GM21529 (cell line): ENCODE measurements at regions not wholly inside any gene's neighbourhood (a gene's known extent, or its start where the extent isn't known, plus 50 kb on each side); places are given as distances from the start of the nearest gene placed in this dataset.
"Not testable (repeated sequence)": the region's sequence is repeated elsewhere in the genome, so short reads cannot be mapped to it uniquely, and the experiment has no call there.

Experiments used
- ATAC-seq: cut with Tn5 transposase; IDR thresholded peaks from one replicate; pipeline ENCODE4 v1.9.1; 2021; ENCODE audit not compliant: unreplicated experiment

DNA sequence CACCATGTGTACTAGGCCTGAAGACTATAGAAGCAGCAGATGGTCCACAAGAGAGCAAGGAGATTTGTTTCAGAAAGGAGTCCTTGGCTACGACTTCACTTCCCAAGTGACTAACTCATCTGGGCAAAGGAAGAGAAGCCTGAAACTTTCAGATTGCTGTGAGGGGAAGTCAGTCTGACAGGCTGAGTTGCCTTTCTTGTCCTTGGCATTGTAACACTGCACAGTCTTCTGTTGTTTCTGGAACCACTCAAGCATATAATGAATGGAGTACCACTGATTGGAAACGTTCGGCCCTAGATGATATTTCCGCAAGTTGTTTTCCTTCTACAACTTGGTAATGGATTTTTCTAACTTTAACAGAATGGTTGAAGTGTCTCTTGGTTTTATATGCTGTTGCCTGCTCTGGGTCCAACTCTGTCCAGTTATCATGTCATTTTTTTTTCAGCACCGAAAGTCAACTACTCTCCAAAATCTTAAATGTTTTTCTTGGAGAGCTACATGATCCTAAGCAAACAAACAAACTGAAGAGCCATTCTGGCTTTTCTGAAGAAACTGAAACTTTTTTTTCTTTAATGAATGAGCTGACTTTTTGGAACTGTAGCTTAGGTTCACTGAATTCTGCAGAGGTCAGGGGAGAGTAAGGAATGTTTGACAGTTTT lies 685.7 kb downstream of the MECOM start:
- no peak for ATAC-seq

DNA sequence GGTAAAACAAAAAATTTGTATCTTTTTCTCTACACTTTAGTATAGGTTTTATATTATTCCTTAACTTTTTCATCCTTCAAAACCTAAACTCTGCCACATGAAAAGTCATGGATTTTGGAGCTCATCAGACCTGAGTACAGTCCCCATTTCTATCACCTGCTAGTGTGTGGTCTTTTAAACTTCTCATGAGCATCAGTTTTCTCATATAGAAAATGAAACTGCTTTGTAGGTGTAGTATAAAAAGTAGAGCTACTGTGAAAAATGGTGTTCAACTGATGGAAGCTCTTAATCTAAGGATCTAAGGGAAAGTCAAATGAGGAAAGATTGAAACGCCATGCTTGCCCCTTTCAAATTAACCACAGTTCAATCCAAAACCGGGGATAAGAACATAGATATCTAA lies 686.5 kb downstream of the MECOM start:
- no peak for ATAC-seq

DNA sequence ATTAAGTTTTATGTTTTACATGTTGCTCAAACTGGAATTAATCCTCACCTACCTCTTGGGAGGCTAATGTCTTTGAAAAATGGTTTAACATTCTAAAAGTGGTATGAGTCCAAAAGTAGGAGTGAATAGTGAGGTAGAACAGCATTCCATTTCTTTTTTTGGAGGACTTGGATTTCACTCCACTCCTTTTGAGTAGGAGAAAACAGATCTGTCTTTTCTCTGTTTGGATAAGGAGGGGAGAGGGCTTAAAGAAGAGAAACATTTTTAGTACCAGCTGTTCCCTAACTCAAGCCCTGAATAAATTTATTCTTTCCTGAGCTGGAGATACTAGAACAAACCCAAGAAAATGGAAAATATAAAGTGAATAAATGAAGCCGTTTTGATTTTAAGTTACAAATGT lies 687.9 kb downstream of the MECOM start:
- no peak for ATAC-seq

DNA sequence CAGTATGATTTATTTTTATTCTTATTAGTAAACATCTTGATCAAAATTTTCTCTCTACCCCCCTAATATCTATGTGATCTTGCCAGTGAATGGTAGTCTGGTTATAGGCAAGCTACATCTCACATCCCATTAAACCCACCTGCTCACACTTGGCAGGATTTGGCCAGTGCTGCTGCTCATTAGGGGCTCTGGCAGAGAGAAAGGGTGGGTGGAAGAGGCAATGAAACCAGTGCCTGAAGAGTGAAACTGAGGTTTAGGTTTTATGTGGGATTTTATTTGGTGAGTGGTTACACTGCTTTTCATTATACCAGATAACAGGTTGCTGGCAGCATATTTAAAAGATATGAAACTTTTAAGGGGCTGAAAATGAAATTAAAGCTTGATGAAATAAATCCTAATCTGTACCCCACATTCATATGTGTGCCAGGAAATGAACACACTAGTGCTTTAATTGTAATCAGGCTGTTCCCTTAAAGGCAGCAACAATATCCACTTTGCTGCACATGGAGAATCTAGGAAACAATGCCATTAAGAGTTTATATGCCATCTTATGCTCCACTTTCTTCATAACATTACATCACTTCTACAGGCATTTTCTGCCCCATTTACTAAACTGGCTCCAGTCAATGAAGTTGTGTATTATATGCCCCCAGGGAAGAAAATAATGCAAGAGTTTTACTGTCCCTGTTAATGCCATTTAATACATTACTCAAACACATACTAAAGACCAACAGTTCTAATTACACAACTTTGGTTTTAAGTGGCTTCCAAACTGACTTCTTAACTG lies 688.7 kb downstream of the MECOM start:
- ATAC-seq = no peak

DNA sequence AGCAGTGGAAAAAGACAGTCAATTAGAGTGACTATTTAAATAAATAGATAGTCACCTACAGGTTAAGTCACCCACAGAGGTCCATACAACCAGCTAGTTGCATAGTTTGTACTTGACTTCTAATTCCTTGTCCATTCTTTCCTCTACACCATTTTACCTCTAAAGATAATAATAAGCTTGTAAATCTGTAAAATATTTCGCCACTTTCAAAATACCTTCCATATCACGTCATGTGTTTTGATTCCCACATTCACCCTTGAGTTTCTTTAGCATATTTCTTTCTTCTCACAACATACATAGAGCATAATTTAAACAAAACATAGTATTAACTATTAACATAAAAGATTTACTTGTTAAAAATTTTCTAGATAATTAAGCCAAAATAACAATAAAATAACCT lies 689.6 kb downstream of the MECOM start:
- ATAC-seq = no peak

DNA sequence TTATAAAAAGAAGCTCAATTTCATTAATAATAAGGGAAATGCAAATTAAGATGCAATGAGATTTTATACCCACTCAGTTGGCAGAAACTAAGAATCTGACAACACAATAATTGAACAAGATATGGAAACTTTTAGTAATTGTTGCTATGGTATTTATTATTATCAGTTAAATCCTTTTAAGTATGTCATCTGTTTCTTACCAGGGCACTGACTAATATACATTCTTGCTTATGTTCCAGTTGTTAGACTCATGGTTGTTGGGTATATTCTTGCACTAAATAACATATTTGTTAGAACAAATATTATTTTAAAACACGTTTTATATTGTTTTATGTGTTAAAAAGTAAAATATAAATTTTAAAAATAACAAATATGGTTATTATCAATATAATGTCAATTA lies 690.3 kb downstream of the MECOM start:
- ATAC-seq = no peak

DNA sequence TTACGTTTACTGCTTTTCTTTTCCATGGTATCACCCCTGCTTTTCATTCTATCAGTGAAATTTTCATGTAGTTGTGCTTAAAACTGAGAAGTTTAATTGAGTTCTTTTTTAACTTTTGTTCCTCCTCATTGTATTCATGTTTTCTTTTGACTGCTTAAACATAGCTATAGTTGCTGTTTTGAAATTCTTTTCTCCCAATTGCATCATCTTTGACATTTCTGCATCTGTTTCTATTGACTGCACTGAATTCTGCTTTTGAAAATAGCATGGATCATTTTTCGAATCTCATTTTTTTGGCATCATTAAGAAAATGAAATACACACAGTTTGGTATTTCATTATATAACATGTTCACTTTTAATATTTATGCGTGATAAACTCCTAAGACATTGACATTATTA lies 694.9 kb downstream of the MECOM start:
- no peak for ATAC-seq

DNA sequence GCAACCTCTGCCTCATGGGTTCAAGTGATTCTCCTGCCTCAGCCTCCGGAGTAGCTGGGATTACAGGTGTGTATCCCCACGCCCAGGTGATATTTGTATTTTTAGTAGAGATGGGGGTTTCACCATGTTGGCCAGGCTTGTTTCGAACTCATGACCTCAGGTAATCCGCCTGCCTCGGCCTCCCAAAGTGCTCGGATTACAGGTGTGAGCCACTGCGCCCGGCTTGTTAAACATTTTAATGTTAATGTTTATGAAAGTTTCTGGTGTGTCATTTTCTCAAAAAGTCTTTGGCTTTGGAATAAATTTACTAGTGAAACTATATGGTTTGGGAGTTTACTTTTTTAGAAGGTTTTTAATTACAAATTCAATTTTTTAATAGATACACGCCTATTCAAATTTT lies 698.8 kb downstream of the MECOM start:
- no peak for ATAC-seq

DNA sequence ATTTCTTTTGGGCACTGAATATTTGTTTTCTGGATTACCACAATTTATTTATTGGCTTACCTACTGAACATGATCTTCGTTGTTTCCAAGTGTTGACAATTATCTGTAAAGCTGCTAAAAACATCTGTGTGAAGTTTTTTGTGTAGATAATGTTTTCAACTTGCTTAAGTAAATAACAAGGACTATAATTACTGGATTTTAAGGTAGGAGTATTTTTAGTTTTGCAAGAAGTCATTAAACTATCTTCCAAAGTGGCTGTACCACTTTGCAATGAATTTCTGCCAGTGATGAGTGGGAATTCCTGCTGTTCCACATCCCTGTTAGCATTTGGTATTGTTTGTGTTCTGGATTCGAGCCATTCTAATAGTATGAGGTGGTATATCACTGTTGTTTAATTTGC lies 702.2 kb downstream of the MECOM start:
- ATAC-seq = no peak

DNA sequence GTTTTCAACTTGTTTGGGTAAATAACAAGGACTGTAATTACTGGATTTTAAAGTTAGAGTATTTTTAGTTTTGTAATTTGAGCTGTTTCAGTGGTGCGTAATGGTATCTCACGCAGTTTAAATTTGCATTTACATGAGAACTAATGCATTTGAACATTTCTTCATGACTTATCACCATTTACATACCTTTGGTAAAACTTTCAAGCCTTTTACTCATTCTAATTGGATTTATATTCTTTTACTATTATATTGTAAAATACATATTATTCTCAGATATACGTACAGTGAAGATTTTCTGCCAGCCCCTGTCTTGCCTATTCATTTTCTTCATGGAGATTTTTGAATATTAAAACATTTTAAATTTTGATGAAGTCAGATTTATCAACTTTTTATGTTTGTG lies 703.8 kb downstream of the MECOM start:
- ATAC-seq = no peak

DNA sequence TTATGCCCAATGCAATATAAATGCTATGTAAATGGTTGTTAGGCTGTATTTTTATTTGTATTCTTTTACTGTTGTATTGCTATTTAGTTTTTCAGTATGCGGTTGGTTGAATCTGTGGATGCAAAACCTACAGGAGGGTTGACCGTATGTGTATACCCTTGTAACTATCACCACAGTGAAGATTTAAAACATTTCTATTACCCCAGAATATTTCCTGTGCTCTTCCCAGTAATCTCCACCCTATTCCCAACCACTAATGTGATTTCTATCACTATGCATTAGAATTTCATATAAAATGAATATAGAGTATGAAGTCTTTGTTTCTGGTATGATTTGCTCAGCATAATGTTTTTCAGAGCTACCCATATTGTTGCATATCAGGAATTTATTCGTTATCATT lies 705.0 kb downstream of the MECOM start:
- no peak for ATAC-seq

DNA sequence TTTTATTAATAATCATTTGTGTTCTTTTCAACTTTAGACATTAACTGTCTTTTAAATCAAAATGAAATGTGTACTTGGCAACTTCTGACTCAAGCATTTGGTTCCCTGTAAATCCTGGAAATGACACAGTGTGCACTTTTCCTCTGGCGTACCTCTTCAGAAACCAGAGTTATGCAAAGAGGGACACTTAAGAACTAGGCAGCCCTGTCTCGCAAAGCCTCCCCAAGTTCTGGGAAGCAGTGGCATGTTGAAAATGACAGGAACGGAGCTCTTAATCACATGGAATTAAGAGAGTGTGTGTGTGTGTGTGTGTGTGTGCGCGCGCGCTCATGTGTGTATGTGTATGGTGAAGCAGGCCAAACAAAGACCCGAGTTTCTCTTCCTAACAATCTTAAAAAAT lies 707.4 kb downstream of the MECOM start:
- no peak for ATAC-seq

DNA sequence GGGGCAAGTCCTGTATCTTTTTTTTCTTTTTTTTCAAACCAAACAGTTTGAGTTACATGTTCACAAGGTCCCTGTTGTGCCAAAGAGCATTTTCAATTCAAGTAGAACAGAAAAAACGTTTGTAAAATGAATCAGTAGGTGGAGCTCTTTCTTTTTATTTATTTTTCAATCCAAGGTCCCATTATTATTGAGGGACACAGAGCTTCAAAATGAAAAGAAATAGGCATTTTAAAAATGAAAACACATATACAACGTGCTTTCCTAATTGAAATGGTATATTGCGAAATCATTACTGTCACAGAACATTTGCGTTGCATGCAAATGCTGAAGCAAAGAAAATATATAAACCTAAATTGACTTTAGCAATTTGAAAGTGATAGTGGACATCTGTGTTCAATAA lies 711.0 kb downstream of the MECOM start:
- ATAC-seq = no peak

DNA sequence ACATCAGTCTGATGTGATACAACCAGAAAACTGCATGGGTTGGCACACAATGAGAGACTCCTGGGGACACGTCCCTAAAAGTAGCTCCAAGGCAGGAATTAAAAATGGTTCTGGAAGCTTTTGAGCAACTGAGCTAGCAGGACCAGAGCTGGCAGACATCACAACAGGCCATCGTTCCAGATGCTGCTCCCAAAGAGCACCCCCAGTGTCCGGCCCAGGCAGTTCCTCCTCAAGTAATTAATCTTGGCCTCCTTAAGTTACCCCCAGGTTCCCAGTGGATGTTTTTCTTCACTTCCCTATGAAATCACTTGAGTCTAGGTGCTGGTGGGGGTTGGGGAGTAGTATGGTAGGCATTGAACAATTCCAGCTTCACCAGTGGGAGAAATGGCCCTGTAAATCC lies 711.6 kb downstream of the MECOM start:
- ATAC-seq = no peak

DNA sequence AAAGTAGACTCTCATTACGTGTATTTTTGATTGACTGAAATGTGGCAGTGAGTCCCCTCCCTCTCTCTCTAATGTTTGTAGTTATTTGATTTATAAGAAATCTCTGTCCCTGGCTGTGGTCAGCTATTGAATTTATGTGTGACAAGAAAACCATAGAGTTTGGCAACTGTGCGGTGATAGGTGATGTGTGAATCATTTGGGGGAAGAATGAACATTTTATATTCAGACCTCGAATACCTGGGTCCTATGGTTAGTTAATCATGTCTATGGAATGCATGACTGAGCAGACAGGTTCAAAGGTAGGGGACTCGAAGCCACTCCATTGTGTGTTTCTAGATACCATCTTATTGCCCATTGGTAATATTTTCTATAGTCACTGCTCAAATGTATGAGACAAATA lies 712.1 kb downstream of the MECOM start:
- ATAC-seq = no peak

DNA sequence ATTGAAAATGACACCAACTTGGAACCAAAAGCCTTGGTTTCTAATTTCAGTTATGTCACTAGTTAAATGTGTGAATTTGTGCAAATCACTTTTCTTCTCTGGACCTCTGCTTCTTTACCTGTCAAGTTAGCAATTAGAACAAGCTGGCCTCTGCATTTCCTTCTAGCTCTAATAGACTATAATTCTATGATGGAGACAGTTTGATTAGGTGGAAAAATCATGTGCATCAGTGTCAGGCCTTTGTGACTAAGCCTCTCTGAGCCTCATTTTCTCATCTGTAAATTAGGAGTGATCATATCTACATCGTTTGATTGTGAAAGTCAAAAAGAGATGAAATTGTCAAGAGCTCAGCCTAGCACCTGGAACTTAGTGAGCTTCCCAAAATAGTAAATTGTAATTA lies 712.9 kb downstream of the MECOM start:
- no peak for ATAC-seq

DNA sequence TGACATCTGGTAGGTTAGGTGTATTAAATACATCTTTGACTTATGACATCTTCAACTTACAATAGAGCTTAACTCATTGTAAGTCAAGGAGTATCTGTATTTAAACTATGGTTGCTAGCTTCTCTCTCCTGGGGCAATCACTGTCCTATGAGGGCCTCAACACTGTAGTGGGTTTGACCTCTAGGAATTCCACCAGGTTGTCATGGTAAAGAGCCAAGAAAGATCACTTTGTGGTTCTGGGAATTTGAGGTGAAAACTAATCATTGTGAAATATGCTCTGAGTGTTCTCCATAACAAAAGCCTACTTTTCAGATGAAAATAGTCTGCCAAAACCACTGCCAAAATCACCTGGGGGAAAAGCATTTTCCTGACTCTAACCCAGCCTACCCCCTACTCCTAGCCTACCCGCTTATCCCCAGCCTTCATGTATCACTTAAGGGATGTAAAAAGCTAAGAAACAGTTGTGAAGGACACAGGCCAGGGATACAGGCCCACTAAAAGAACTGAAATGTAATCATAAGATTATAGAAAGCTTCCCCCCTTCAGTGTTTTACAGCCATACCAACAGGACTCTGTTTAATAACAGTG lies 723.8 kb downstream of the MECOM start:
- no peak for ATAC-seq

DNA sequence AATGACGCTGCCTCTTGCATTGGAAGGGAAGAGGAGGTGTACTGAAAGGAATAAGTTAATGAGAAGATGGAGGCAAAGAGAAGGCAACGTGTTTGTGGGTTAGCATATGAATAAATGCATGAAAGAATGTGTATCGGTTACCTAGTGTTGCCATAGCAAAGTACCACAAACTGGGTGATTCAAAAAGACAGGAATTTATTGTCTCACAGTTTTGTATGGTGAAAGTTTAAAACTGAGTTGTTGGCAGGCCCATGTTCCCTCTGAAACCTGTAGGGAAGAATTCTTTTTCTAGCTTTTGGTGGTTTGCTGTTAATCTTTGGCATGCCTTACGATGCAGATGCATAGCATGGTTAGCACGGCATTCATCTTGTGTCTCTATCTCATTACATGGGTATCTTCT lies 729.9 kb downstream of the MECOM start:
- ATAC-seq = no peak

DNA sequence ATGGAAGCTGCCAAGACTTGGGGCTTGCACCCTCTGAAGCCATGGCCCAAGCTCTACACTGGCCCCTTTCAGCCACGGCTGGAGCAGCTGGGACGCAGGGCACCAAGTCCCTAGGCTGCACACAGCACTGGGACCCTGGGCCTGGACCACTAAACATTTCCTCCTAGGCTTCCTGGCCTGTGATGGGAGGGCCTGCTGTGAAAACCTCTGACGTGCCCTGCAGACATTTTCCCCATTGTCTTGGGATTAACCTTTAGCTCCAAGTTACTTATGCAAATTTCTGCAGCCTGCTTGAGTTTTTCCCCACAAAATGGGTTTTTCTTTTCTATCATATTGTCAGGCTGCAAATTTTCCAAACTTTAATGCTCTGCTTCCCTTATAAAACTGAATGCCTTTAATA lies 733.5 kb downstream of the MECOM start:
- not testable (repeated sequence) for ATAC-seq

DNA sequence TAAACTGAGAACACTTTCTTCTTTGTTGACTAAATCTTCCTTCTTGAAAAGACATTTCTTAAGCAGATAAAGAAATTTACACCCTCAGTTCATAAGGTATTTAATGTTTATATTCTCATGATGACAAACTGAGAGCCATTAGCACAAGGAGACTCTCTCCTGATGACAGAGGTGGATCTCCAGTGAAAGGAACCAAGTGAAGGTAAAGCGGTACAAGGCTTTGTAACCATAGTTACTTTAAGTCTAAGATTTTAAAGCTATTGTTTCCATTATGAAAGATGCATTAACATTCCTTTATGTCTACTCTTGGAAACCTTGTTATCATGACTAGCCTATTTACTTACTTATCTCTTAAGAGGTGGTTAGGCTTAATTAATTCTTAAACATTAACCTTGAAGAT lies 737.1 kb downstream of the MECOM start:
- ATAC-seq = no peak

DNA sequence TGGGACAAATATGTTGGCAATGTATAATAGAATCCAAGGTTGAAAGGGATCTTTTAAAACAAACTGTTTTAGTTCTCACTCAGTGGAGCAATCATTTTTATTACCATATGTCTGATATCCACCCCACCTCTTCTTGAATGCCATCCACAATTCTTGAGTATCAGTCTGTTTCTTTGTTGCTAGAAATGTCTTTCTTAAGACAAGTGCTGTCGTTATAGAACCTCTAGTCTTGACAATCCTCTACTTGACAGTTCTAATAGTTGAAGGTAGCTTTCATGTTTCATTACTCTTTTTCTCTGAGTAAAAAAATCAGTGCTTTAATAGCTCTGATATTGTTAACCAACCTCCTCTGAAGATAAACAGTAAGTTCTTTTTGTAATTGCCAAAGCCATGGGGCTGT lies 737.9 kb downstream of the MECOM start:
- ATAC-seq = no peak

DNA sequence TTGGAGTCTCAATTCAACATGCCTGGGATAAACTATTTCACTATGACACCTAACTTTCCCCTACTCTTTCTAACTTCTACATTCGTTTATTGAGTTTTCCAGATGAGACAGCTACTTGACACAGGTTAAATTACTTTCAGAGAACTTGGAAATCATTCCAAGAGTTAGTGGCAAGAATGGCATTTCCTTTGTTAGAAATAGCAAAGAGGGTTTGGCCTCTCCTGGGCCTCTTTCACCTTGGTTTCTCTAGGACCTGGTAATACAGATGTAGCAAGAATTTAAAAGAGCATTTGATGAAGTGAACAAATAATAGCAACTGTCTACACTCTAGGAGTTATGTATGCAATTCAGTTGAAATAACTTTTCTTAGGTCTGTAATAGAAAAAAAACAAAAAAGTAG lies 748.9 kb downstream of the MECOM start:
- no peak for ATAC-seq

DNA sequence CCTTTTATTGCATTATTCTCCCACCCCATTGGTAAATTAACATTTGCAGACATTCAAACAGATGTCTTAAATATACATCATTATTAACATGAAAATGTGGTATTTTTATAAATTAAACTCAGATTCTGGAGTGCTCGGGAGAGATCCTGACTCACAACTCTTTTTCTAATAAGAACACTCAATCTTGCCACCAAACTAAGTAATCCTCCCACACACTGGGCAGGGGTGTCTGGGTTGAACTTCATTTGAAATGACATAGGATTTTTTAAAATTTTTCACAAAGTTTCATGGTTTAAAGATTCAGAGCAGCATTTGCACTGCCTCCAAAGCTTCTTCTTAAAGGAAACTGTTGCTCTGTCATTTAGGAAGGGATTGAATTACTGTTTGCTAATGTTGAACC lies 754.3 kb downstream of the MECOM start:
- no peak for ATAC-seq
